HG02870 (cell line): ENCODE measurements at regions not wholly inside any gene's neighbourhood (a gene's known extent, or its start where the extent isn't known, plus 50 kb on each side); places are given as distances from the start of the nearest gene placed in this dataset.
A peak's percentile ranks its signal among the peaks of the same experiment; 100 is the strongest.
"Not testable (repeated sequence)": the region's sequence is repeated elsewhere in the genome, so short reads cannot be mapped to it uniquely, and the experiment has no call there.

Source experiments
- ATAC-seq: cut with Tn5 transposase; IDR thresholded peaks from one replicate; pipeline ENCODE4 v1.9.1; 2021; ENCODE audit warnings: mild to moderate bottlenecking, moderate library complexity; ENCODE audit not compliant: unreplicated experiment

DNA sequence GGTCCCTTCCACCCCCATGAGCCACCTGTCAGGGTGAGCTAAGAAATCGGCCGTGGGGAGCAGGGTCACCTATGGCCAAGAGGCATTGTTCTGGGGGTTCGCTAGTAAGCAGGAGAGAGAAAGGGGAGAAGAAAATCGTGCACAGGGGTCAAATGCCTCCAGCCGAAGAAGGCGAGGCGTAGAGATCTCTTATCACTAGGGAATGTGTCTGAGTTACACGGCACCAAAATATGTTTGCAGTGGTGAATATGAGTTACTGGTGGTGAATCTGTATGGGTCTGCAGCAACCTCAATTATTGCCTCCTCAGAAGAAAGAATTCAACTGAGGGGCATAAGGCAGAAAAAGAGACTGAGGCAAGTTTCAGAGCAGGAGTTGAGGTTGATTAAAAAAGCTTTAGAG, 54.2 kb upstream of the RABGAP1L start:
- no peak for ATAC-seq

DNA sequence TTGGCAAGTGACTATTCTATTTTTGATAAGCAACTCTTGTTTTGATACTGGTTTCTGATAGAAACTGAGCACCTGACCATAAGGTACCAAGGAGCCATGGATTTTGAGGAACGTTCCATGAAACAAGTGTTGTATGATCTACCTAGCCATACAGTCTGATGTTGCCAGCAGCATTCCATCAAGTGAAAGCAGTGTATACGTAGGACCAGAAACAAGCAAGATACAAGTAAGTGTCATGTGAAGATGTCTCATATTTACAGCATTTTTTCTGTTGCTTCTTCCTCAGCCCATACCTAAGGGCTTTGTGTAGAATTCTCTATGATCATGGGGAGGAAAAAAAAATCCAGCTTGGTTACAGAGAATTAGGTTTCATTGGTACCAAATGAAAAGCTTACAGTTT, 55.6 kb upstream of the RABGAP1L start:
- no peak for ATAC-seq

DNA sequence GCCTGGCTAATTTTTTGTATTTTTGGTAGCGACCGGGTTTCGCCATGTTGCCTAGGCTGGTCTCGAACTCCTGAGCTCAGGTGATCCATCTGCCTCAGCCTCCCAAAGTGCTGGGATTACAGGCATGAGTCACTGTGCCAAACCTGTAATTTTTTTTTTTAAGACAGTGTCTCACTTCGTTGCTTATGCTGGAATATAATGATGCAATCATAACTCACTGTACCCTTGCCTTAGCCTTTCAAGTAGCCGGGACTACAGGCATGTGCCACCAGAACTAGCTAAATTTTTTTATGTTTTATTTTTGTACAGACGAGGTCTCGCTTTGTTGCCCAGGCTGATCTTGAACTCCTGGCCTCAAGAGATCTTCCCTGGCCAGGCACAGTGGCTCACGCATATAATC, 57.3 kb upstream of the RABGAP1L start:
- ATAC-seq: not testable (repeated sequence)

DNA sequence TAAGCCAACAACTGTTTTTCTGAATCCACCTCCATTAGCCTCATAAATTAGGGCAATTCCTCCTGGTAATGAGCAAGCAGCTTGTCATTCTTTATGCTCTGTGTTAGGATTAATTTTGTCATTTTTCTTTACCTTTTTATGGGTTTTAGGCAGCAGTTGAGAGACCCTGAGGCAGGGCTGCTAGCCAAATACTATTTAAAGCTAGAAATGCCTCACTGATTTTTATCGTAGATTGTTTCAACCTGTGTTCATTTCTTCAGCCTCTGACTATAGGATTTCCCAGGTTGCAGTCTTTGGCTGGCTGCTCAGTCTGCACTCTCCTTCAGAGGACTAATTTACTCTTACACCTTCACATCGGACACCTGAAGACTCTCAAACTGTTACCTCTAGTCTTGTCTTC, 61.9 kb upstream of the RABGAP1L start:
- no peak for ATAC-seq

DNA sequence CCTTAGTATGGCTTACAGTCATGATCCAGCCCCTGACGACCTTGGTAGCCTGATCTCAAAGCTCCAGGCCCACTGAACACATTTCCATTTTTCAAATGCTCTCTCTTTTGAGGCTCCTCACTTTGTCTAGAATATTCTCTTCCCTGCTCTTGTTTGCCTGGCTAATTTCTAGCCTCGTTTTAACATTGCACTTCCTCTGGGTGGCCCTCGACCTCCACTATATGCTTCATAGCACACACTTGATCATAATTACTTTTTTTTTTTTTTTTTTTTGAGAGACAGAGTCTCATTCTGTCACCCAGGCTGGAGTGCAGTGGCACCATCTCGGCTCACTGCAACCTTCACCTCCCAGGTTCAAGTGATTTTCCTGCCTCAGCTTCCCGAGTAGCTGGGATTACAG, 65.5 kb upstream of the RABGAP1L start:
- ATAC-seq: peak; percentile 42

DNA sequence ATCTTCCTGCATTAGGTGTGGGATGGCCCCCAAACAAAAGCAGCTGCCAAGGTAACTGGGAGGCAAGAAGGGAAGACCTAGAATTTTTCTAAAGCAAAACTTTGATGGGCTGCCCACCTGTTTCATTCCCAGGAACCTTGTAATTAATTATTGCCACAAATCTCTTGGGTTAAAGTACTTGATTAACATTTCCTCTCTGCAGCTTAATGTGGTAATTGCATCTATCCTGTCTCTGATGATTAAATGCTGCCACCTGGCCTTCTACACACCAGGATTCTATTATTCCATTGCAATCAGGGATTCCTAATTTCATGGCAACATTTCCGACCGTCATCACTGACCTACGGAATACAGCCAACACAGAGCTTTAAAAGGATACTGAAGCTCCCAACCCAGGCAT, 68.3 kb upstream of the RC3H1 start:
- ATAC-seq: no peak

DNA sequence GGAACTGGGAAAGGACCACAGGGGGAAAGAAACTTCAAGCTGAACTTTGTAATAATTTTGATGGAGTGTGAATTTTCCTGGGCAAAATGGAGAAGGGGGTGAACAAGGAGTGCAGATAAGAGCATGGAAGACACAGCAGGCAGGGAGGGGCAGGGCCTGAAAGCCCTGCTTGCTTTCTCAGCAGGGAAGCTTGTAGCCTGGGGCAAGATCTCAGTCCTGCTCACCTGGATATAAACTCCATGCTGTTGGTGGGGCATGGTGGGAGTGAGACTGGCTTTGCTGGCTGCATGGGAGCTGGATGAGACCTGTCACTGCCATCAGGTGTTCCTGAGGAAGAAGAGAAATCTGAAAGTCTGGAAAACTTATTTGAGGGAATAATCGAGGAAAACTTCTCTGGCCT, 58.7 kb upstream of the RC3H1 start:
- no peak for ATAC-seq

DNA sequence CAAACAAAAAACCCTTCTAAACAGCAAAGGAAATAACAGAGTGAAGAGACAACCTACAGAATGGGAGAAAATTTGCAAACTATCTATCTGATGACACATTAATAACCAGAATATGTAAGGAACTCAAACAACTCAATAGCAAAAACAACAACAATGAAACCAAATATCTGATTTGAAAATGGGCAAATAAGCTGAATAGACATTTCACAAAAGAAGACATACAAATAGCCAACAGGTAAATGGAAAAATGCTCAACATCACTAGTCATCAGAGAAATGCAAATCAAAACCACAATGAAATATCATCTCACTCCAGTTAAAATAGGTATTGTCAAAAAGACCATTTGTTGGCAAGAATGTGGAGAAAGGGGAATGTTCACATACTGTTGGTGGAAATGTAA, 57.6 kb upstream of the RC3H1 start:
- no peak for ATAC-seq

DNA sequence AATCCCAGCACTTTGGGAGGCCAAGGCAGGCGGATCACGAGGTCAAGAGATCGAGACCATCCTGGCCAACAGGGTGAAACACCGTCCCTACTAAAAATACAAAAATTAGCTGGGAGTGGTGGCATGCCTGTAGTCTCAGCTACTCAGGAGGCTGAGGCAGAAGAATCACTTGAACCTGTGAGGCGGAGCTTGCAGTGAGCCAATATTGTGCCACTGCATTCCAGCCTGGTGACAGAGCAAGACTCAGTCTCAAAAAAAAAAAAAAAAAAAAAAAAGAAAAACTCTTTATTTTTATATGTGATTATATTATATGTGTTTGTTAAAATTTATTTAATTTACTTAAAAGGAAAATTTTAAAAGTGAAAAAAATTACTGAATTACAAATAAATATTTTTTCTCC, 56.8 kb upstream of the RC3H1 start:
- not testable (repeated sequence) for ATAC-seq

DNA sequence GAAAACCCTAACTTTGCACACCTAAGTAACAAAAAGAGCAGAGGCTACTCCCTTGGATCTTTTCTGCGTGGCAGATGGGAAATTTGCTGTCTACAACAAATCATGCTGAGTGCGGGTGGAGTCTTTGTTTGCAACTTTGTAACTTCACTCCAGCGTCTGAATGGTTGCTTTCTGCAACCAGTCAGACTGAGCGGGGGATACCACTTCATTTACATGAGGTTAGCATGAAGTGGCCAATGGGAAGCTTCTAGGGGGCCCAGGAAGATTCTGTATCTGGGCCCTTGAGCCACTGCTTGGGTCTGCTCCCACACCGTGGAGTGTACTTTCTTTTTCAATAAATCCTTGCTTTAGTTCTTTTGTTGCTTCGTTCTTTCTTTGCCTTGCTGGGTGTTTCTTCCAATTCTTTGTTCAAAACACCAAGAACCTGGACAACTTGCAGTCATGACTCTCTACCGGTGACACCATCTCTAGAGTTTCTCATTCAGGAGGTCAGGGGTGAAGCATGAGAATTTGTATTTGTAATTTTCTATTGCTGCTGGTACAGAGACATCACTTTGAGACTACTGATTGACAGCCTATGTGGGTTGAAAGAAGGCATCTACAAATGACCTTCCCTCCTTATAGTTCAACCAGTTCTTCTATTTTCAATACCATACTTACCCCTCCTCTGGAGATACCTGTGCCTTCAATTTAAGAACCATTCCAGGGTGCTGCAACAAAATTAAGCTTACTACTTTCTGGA, 55.8 kb upstream of the RC3H1 start:
- no peak for ATAC-seq

DNA sequence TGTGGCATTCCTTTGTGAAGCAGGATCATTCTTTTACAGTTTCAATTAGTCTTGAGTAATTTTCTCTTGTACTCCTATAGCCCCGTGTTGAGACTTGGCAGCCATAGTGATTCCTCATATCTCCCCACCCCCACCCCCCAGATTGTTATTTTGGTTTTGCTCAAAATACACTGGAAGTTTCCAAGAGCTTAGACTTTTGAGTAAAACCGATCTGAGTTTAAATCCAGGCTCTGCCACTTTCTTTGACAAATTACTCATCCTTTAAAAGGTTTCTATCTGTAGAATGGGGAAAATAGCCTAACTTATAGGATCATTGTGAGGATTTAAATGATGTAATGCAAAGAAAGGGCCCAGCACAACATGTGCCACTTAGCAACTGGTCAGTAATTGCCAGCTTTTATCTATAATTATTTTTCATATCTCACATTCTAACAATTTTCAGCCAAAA, 53.1 kb upstream of the RC3H1 start:
- ATAC-seq: no peak

DNA sequence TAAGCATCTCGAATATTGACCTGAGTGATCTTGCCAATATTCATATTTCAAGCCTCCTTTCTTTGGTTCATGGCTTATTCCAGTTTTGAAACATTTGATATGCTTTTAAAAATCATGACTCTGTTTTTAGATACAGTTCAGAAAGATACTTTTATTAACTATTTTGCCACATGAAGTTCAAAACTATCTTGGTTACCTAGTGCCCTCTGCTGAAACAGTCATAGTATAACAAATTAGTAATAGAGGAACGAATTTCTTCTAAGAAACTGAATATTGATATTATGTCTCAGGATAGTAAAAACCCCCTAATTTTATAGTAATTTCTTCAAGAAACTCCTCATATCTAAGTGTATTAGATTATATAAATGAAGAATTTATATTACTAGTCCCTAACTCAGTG, 52.6 kb upstream of the RC3H1 start:
- ATAC-seq: no peak

DNA sequence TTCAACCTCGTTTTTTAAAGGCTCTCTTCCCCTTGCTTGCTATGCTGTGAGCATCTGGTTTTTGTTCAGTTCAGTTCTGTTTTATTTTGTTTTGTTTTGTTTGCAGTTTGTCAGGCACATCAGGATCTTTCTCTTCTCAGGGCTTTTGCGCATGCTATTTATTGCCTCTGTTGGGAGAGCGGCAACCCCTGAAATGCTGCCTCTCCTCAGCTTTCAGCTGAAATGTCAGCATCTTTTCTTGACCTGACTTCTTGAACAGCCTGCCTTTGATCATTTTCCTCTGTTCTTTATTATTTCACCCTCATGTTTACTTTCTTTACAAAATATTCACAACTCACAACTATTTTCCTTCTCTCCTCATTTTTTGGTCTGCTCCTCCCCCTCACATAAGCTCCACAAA, 50.4 kb upstream of the RC3H1 start:
- no peak for ATAC-seq
